ENCODE measurements at regions not wholly inside any gene's neighbourhood (a gene's known extent, or its start where the extent isn't known, plus 50 kb on each side); places are given as distances from the start of the nearest gene placed in this dataset.

DNA sequence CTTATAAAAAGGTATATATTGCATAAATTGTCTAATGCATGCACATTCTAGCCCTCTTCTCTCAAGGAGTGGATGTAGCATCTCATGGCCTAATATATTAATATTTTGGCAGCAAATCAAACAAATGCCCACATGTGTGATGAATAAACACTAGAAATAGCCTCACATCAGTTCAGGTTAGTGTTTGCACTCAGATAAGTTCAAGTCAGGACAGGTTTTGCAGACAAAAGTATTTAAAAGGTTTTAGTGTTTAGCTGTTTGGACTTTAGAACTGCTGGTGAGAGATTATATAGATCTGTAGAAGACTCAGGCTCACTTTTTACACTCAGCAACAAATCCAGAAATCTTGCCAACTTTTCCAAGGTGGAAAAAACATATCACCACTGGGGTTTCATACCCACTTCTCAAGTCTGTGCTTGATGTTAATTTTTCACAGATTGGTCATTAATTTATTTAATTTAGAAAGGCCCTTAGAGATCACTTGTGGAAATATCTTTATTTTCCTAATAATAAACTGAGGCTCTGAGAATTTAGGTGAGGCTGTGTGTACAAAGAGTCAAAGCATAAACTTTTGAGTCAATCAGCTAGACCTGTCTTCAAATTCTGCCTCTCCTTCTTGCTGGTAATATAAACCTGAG, 362.6 kb downstream of the GASK1B start:
- no peak for TF ChIP-seq POLR2A (IDR thresholded peaks at IDR 0.05; ENCODE audit: low read depth, low read length)
- no peak for TF ChIP-seq POLR2AphosphoS5 (IDR thresholded peaks at IDR 0.05; ENCODE audit: low read depth, low read length)
- TF ChIP-seq TAF1 (IDR thresholded peaks at IDR 0.05; ENCODE audit: low read depth, low read length): no peak
